Smooth muscle cell (in vitro differentiated cells): ENCODE measurements at regions not wholly inside any gene's neighbourhood (a gene's known extent, or its start where the extent isn't known, plus 50 kb on each side); places are given as distances from the start of the nearest gene placed in this dataset.
A peak's percentile ranks its signal among the peaks of the same experiment; 100 is the strongest.

Experiments
- DNase-seq: peaks from one replicate; lab custom pipeline; 2025; ENCODE audit not compliant: unreplicated experiment; lab: John Stamatoyannopoulos, UW
- H2AFZ ChIP-seq: fragments of 200-600 bp; sonication (generic); 2 replicates; pipeline ENCODE4 v1.6.0; 2016; ENCODE audit warnings: antibody characterized with exemption, low read depth, mild to moderate bottlenecking
- H3F3A ChIP-seq: fragments of 200-600 bp; sonication (generic); 2 replicates; pipeline ENCODE4 v1.6.0; 2017; ENCODE audit warnings: antibody characterized with exemption, low read depth
- H3K27ac ChIP-seq: fragments of 200-600 bp; sonication (generic); 2 replicates; pipeline ENCODE4 v1.5.1; 2016; ENCODE audit warnings: low read depth, mild to moderate bottlenecking
- H3K27me3 ChIP-seq: fragments of 200-600 bp; sonication (generic); 2 replicates; pipeline ENCODE4 v1.6.1; 2016; ENCODE audit warnings: low read depth, mild to moderate bottlenecking
- H3K36me3 ChIP-seq: fragments of 200-600 bp; sonication (generic); 2 replicates; pipeline ENCODE4 v1.5.1; 2016; ENCODE audit warnings: low read depth
- H3K4me1 ChIP-seq: fragments of 200-600 bp; sonication (generic); 2 replicates; pipeline ENCODE4 v1.5.1; 2016; ENCODE audit warnings: low read depth
- H3K4me2 ChIP-seq: fragments of 200-600 bp; sonication (generic); 2 replicates; pipeline ENCODE4 v1.6.0; 2016; ENCODE audit warnings: mild to moderate bottlenecking
- H3K4me3 ChIP-seq: fragments of 200-600 bp; sonication (generic); 2 replicates; pipeline ENCODE4 v1.5.1; 2016; ENCODE audit warnings: mild to moderate bottlenecking
- H3K79me2 ChIP-seq: fragments of 200-600 bp; sonication (generic); 2 replicates; pipeline ENCODE4 v1.6.0; 2016; ENCODE audit warnings: low read depth, mild to moderate bottlenecking
- H3K9ac ChIP-seq: fragments of 200-600 bp; sonication (generic); 2 replicates; pipeline ENCODE4 v1.6.0; 2016; ENCODE audit warnings: low read depth
- H3K9me3 ChIP-seq: fragments of 200-600 bp; sonication (generic); replicated peaks from 2 replicates; pipeline ENCODE4 v1.5.1; 2016; ENCODE audit warnings: low read depth
- H4K20me1 ChIP-seq: fragments of 200-600 bp; sonication (generic); 2 replicates; pipeline ENCODE4 v1.6.0; 2016; ENCODE audit warnings: low read depth
- CTCF ChIP-seq: fragments of 200-600 bp; sonication (generic); IDR thresholded peaks from 2 replicates; pipeline ENCODE4 v1.5.1; 2017; ENCODE audit warnings: borderline replicate concordance, mild to moderate bottlenecking, antibody characterized with exemption; ENCODE audit not compliant: insufficient read depth, poor library complexity, severe bottlenecking
- WGBS: methylation state at CpG from one replicate; pipeline ENCODE4 v1.1.7; 2016; ENCODE audit warnings: low lambda C conversion rate; 5-methylcytosine and 5-hydroxymethylcytosine counted together

GRCh38 chr2:16566701-16567100 lies 98.9 kb downstream of the CYRIA start:
- Histone ChIP-seq H3K27ac (no peak overlapping the region), H3K4me2 (no peak overlapping the region), H3K79me2 (no peaks in the 10 kb centered on the region), H3K9me3 (no peaks in the 10 kb centered on the region), H3K4me3 (no peak overlapping the region), H2AFZ (no peak overlapping the region), H3F3A (no peaks in the 10 kb centered on the region), H3K27me3 (no peaks in the 10 kb centered on the region), H4K20me1 (no peaks in the 10 kb centered on the region), H3K9ac (no peak overlapping the region), H3K36me3 (no peaks in the 10 kb centered on the region), H3K4me1 (no peaks in the 10 kb centered on the region)
- no peak for DNase-seq
- TF ChIP-seq CTCF: no peak
- 74% methylated on average over 4 of the region's 4 CpGs for WGBS

GRCh38 chr2:16565481-16565880 lies 100.2 kb downstream of the CYRIA start:
- no peak overlapping the region for H3K4me3 ChIP-seq
- TF ChIP-seq CTCF: no peak
- H2AFZ ChIP-seq: no peak overlapping the region
- H3K27ac ChIP-seq: no peak overlapping the region
- H3K9ac ChIP-seq: no peak overlapping the region
- no peaks in the 10 kb centered on the region for H3K36me3 ChIP-seq
- H3K79me2 ChIP-seq: no peaks in the 10 kb centered on the region
- DNase-seq: no peak
- H4K20me1 ChIP-seq: no peaks in the 10 kb centered on the region
- no peaks in the 10 kb centered on the region for H3K27me3 ChIP-seq
- 78% methylated on average over 8 of the region's 8 CpGs for WGBS
- no peak overlapping the region for H3K4me2 ChIP-seq
- no peaks in the 10 kb centered on the region for H3K9me3 ChIP-seq
- no peaks in the 10 kb centered on the region for H3F3A ChIP-seq
- H3K4me1 ChIP-seq: no peaks in the 10 kb centered on the region

- H3K9ac ChIP-seq: no peak overlapping the region
- H2AFZ ChIP-seq: no peak overlapping the region
- no peaks in the 10 kb centered on the region for H3K9me3 ChIP-seq
- H3K36me3 ChIP-seq: no peaks in the 10 kb centered on the region
- no peaks in the 10 kb centered on the region for H3K4me1 ChIP-seq
- no peak overlapping the region for H3K27ac ChIP-seq
- no peaks in the 10 kb centered on the region for H3K79me2 ChIP-seq
- no peaks in the 10 kb centered on the region for H3K27me3 ChIP-seq
- TF ChIP-seq CTCF: no peak
- DNase-seq: no peak
- 93% methylated on average over 3 of the region's 3 CpGs for WGBS
- H3F3A ChIP-seq: no peaks in the 10 kb centered on the region
- peak overlapping the region; percentile 15 for H3K4me2 ChIP-seq
- H4K20me1 ChIP-seq: no peaks in the 10 kb centered on the region
- no peak overlapping the region for H3K4me3 ChIP-seq
Observed at GRCh38 chr2:16561676-16562075, 104.0 kb downstream of the CYRIA start.

- Histone ChIP-seq H3K79me2 (no peaks in the 10 kb centered on the region), H3K4me3 (no peak overlapping the region), H3K9ac (no peak overlapping the region), H2AFZ (no peak overlapping the region), H3K36me3 (no peaks in the 10 kb centered on the region), H3K4me2 (no peak overlapping the region), H3K27me3 (no peaks in the 10 kb centered on the region), H3K4me1 (no peaks in the 10 kb centered on the region), H3K9me3 (no peaks in the 10 kb centered on the region), H3F3A (no peaks in the 10 kb centered on the region), H4K20me1 (no peaks in the 10 kb centered on the region), H3K27ac (no peak overlapping the region)
- 94% methylated on average over 6 of the region's 6 CpGs for WGBS
- no peak for DNase-seq
- no peak for TF ChIP-seq CTCF
Observed at GRCh38 chr2:16561251-16561650, 104.4 kb downstream of the CYRIA start.
